Uterus (tissue), 3 donors: ENCODE measurements at regions not wholly inside any gene's neighbourhood (a gene's known extent, or its start where the extent isn't known, plus 50 kb on each side); places are given as distances from the start of the nearest gene placed in this dataset.

ENCODE experiments used
- DNase-seq, 2 donors: peaks; one replicate each; pipeline ENCODE4 v3.0.0-alpha.2; 2019 to 2020
- H3K27ac ChIP-seq, 2 donors: fragments of 200-600 bp; sonication (generic); 1 replicate in 1 of 2; 2 replicates in 1 of 2; pipeline ENCODE4 v1.5.1; 2016 to 2018
- H3K27me3 ChIP-seq, 2 donors: fragments of 200-600 bp; sonication (generic); one replicate each; pipeline ENCODE4 v1.5.1; 2018 to 2019; ENCODE audit warnings: control low read depth in 1 of 2
- H3K36me3 ChIP-seq, 2 donors: fragments of 200-600 bp; sonication (generic); one replicate each; pipeline ENCODE4 v1.5.1; 2019; ENCODE audit warnings: control low read depth in 1 of 2
- H3K4me1 ChIP-seq, 2 donors: fragments of 200-600 bp; sonication (generic); one replicate each; pipeline ENCODE4 v1.5.1; 2018 to 2019; ENCODE audit warnings: control low read depth in 1 of 2
- H3K4me3 ChIP-seq, 2 donors: fragments of 200-600 bp; sonication (generic); 1 replicate in 1 of 2; 2 replicates in 1 of 2; pipeline ENCODE4 v1.5.1; 2018 to 2019; ENCODE audit warnings: mild to moderate bottlenecking in 1 of 2
- H3K9me3 ChIP-seq, 2 donors: fragments of 200-600 bp; sonication (generic); one replicate each; pipeline ENCODE4 v1.5.1; 2019; ENCODE audit warnings: control low read depth in 1 of 2
- CTCF ChIP-seq, 4 experiments: fragments of 200-600 bp in 2 of 4; fragments of 450-650 bp in 2 of 4; sonication (generic) in 2 of 4; IDR thresholded peaks; one replicate each; pipeline ENCODE4 v1.5.1; 2016 to 2019; ENCODE audit warnings: antibody characterized with exemption in 4 of 4, mild to moderate bottlenecking in 2 of 4, moderate library complexity in 1 of 4
- POLR2A ChIP-seq, 2 donors: fragments of 450-650 bp; IDR thresholded peaks; one replicate each; pipeline ENCODE4 v1.6.1; 2016; ENCODE audit warnings: antibody characterized with exemption in 2 of 2, mild to moderate bottlenecking in 1 of 2, moderate library complexity in 1 of 2
- intact Hi-C: fragments of 100-400 bp; cut with DNase I; formaldehyde crosslinking; loops from one replicate; pipeline ENCODE4 v1.15.1; 2023; ENCODE audit warnings: low total_unique reads
- donor health status: DM: yes; HTN: yes; CAD: no.

GRCh38 chr14:83548061-83548839 lies 1981.7 kb upstream of the FLRT2 start:
- no peak for TF ChIP-seq CTCF (IDR thresholded peaks at IDR 0.05)
- no peak for TF ChIP-seq POLR2A (IDR thresholded peaks at IDR 0.05)
- Histone ChIP-seq H3K9me3 (no peaks in the 10 kb centered on the region), H3K27ac (no peak overlapping the region), H3K27me3 (no peaks in the 10 kb centered on the region), H3K36me3 (no peaks in the 10 kb centered on the region), H3K4me1 (no peaks in the 10 kb centered on the region), H3K4me3 (no peak overlapping the region)
- intact Hi-C loops: no loop called here
- no peak for DNase-seq

- H3K4me1 ChIP-seq: no peaks in the 10 kb centered on the region
- H3K27ac ChIP-seq: no peak overlapping the region
- intact Hi-C loops: no loop called here
- H3K36me3 ChIP-seq: no peaks in the 10 kb centered on the region
- H3K27me3 ChIP-seq: no peaks in the 10 kb centered on the region
- no peak for DNase-seq
- no peaks in the 10 kb centered on the region for H3K9me3 ChIP-seq
- no peak overlapping the region for H3K4me3 ChIP-seq
- TF ChIP-seq POLR2A (IDR thresholded peaks at IDR 0.05): no peak
- no peak for TF ChIP-seq CTCF (IDR thresholded peaks at IDR 0.05)
Observed at GRCh38 chr14:83556065-83556464, 1973.9 kb upstream of the FLRT2 start.

- intact Hi-C loops: no loop called here
- no peaks in the 10 kb centered on the region for H3K36me3 ChIP-seq
- no peaks in the 10 kb centered on the region for H3K4me1 ChIP-seq
- no peak overlapping the region for H3K27ac ChIP-seq
- H3K27me3 ChIP-seq: no peaks in the 10 kb centered on the region
- DNase-seq: no peak
- no peak overlapping the region for H3K4me3 ChIP-seq
- H3K9me3 ChIP-seq: no peaks in the 10 kb centered on the region
- TF ChIP-seq POLR2A (IDR thresholded peaks at IDR 0.05) (no peak), CTCF (IDR thresholded peaks at IDR 0.05) (no peak)
Observed at GRCh38 chr14:83556746-83557453, 1973.0 kb upstream of the FLRT2 start.

GRCh38 chr14:83558946-83559345 lies 1971.0 kb upstream of the FLRT2 start:
- Histone ChIP-seq H3K9me3 (no peaks in the 10 kb centered on the region), H3K27ac (no peak overlapping the region), H3K4me3 (no peak overlapping the region), H3K4me1 (no peaks in the 10 kb centered on the region), H3K27me3 (no peaks in the 10 kb centered on the region), H3K36me3 (no peaks in the 10 kb centered on the region)
- TF ChIP-seq POLR2A (IDR thresholded peaks at IDR 0.05): no peak
- no peak for TF ChIP-seq CTCF (IDR thresholded peaks at IDR 0.05)
- intact Hi-C loops: no loop called here
- no peak for DNase-seq

GRCh38 chr14:83559721-83560120 lies 1970.2 kb upstream of the FLRT2 start:
- no peak overlapping the region for H3K27ac ChIP-seq
- H3K27me3 ChIP-seq: no peaks in the 10 kb centered on the region
- no peak for DNase-seq
- intact Hi-C loops: no loop called here
- no peaks in the 10 kb centered on the region for H3K9me3 ChIP-seq
- H3K4me3 ChIP-seq: no peak overlapping the region
- TF ChIP-seq POLR2A (IDR thresholded peaks at IDR 0.05) (no peak), CTCF (IDR thresholded peaks at IDR 0.05) (no peak)
- H3K4me1 ChIP-seq: no peaks in the 10 kb centered on the region
- H3K36me3 ChIP-seq: no peaks in the 10 kb centered on the region
